Adrenal gland (tissue), 9 donors: ENCODE measurements at regions not wholly inside any gene's neighbourhood (a gene's known extent, or its start where the extent isn't known, plus 50 kb on each side); places are given as distances from the start of the nearest gene placed in this dataset.

Experiments used
- DNase-seq, 7 donors: peaks; one replicate each; pipeline ENCODE4 v3.0.0-alpha.2; 2019 to 2020
- H3K27ac ChIP-seq, 5 donors: fragments of 200-600 bp; sonication (generic) in 4 of 5; 1 replicate in 3 of 5; 2 replicates in 2 of 5; pipeline versions ENCODE4 v1.5.1 to v1.8.0; 2016 to 2020; ENCODE audit warnings: mild to moderate bottlenecking in 1 of 5
- H3K27me3 ChIP-seq: fragments of 200-600 bp; 2 replicates; pipeline ENCODE4 v1.8.0; 2021
- H3K36me3 ChIP-seq, 2 donors: fragments of 200-600 bp; replicated peaks in 1 of 2; 1 replicate in 1 of 2; 2 replicates in 1 of 2; pipeline versions ENCODE4 v1.5.1 to v1.8.0; 2018 to 2022
- H3K4me1 ChIP-seq, 2 donors: fragments of 200-600 bp; replicated peaks in 1 of 2; 1 replicate in 1 of 2; 2 replicates in 1 of 2; pipeline versions ENCODE4 v1.5.1 to v1.8.0; 2018 to 2021
- H3K4me3 ChIP-seq, 4 donors: fragments of 200-600 bp; sonication (generic) in 3 of 4; one replicate each; pipeline ENCODE4 v1.5.1; 2016 to 2018
- H3K9me3 ChIP-seq, 3 donors: fragments of 200-600 bp; sonication (generic) in 1 of 3; replicated peaks in 1 of 3; 1 replicate in 2 of 3; 2 replicates in 1 of 3; pipeline versions ENCODE4 v1.5.1 to v1.8.0; 2016 to 2021
- POLR2A ChIP-seq, 2 donors: fragments of 450-650 bp; IDR thresholded peaks; one replicate each; pipeline ENCODE4 v1.6.1; 2017; ENCODE audit warnings: antibody characterized with exemption in 2 of 2, mild to moderate bottlenecking in 2 of 2, moderate library complexity in 1 of 2
- WGBS, 4 donors: extraction: QIAGEN DNeasy Blood & Tissue Kit in 2 of 4; methylation state at CpG; one replicate each; pipeline versions ENCODE4 v1.1.5 to v1.1.7; 2013 to 2017; 5-methylcytosine and 5-hydroxymethylcytosine counted together
- intact Hi-C, 2 donors: fragments of 100-400 bp; cut with DNase I; formaldehyde crosslinking; loops; one replicate each; pipeline versions ENCODE4 v1.14.1 to v1.15.0; 2022 to 2023
- TF ChIP-seq, protein P1 (sequence below), 6 experiments: fragments of 450-650 bp in 4 of 6; fragments of 200-600 bp in 2 of 6; sonication (generic) in 1 of 6; IDR thresholded peaks; 1 replicate in 5 of 6; 2 replicates in 1 of 6; pipeline versions ENCODE4 v1.5.1 to v1.8.0; 2016 to 2021; ENCODE audit warnings: antibody characterized with exemption in 6 of 6, mild to moderate bottlenecking in 2 of 6, moderate library complexity in 1 of 6
- donor health status: healthy with polysubstance abuse.
- donor health status: Bipolar disorder and iron deficiency.
- donor health status: DM: yes; HTN: yes; CAD: no.
- donor health status: DM: no; HTN: no; CAD: no.
- donor health status: DM: no; HTN: no; CAD: no.

GRCh38 chr2:39524756-39525635, 87.9 kb upstream of the MAP4K3 start:
- TF ChIP-seq, protein P1, sequence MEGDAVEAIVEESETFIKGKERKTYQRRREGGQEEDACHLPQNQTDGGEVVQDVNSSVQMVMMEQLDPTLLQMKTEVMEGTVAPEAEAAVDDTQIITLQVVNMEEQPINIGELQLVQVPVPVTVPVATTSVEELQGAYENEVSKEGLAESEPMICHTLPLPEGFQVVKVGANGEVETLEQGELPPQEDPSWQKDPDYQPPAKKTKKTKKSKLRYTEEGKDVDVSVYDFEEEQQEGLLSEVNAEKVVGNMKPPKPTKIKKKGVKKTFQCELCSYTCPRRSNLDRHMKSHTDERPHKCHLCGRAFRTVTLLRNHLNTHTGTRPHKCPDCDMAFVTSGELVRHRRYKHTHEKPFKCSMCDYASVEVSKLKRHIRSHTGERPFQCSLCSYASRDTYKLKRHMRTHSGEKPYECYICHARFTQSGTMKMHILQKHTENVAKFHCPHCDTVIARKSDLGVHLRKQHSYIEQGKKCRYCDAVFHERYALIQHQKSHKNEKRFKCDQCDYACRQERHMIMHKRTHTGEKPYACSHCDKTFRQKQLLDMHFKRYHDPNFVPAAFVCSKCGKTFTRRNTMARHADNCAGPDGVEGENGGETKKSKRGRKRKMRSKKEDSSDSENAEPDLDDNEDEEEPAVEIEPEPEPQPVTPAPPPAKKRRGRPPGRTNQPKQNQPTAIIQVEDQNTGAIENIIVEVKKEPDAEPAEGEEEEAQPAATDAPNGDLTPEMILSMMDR (IDR thresholded peaks at IDR 0.05) = no peak
- no peak for TF ChIP-seq POLR2A (IDR thresholded peaks at IDR 0.05)
- DNase-seq = no peak
- 74 to 86% (median 78%) methylated on average over 7 of the region's 7 CpGs for WGBS, 4 donors
- Histone ChIP-seq H3K9me3 (no peaks in the 10 kb centered on the region), H3K4me1 (peaks cover 0 to 11% of the 10 kb centered on the region in 2 donors), H3K27ac (no peak overlapping the region), H3K36me3 (no peaks in the 10 kb centered on the region), H3K4me3 (no peak overlapping the region), H3K27me3 (no peaks in the 10 kb centered on the region)
- intact Hi-C loops = no loop called here

GRCh38 chr2:39525636-39526412, 88.7 kb upstream of the MAP4K3 start:
- WGBS, 4 donors = 87 to 92% (median 91%) methylated on average over 7 of the region's 7 CpGs
- Histone ChIP-seq H3K4me1 (peaks cover 2 to 19% of the 10 kb centered on the region in 2 donors), H3K27me3 (no peaks in the 10 kb centered on the region), H3K27ac (no peak overlapping the region), H3K4me3 (no peak overlapping the region), H3K36me3 (no peaks in the 10 kb centered on the region), H3K9me3 (no peaks in the 10 kb centered on the region)
- no peak for DNase-seq
- intact Hi-C loops = no loop called here
- TF ChIP-seq, protein P1 (IDR thresholded peaks at IDR 0.05) = no peak
- no peak for TF ChIP-seq POLR2A (IDR thresholded peaks at IDR 0.05)

- no peak overlapping the region for H3K27ac ChIP-seq
- 86 to 95% (median 91%) methylated on average over 5 of the region's 5 CpGs for WGBS, 4 donors
- TF ChIP-seq POLR2A (IDR thresholded peaks at IDR 0.05) = no peak
- TF ChIP-seq, protein P1 (IDR thresholded peaks at IDR 0.05) = no peak
- intact Hi-C loops = no loop called here
- no peak for DNase-seq
- no peaks in the 10 kb centered on the region for H3K9me3 ChIP-seq
- no peak overlapping the region for H3K4me3 ChIP-seq
- H3K27me3 ChIP-seq = no peaks in the 10 kb centered on the region
- peaks cover 3 to 20% of the 10 kb centered on the region in 2 donors for H3K4me1 ChIP-seq
- H3K36me3 ChIP-seq = no peaks in the 10 kb centered on the region
Observed at GRCh38 chr2:39528701-39529100, 91.6 kb upstream of the MAP4K3 start.

DNA sequence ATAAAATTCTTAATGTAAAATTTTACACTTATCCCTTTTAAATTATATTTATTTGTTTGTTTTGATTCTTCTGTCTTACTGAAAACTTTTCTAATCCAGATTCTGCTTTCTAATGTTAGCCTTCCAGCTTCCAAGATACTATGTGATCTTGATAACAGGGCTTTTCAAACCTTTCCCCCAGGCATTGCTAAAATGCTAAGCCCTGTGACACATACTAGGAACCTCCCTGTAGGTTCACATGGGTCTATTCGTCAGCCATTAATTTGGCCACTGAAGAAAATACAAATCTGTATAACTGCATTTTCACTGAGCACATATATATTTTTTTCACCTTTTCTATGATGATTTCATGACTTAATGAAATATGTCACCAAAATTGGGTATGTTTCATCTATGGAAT, 92.8 kb upstream of the MAP4K3 start:
- Histone ChIP-seq H3K4me3 (no peak overlapping the region), H3K27ac (no peak overlapping the region), H3K36me3 (no peaks in the 10 kb centered on the region), H3K4me1 (peaks cover 3 to 17% of the 10 kb centered on the region in 2 donors), H3K9me3 (no peaks in the 10 kb centered on the region), H3K27me3 (no peaks in the 10 kb centered on the region)
- no peak for DNase-seq
- TF ChIP-seq, protein P1 (IDR thresholded peaks at IDR 0.05) = no peak
- TF ChIP-seq POLR2A (IDR thresholded peaks at IDR 0.05) = no peak
- WGBS, 4 donors = 74 to 96% (median 91%) methylated on average over 1 of the region's 1 CpG
- intact Hi-C loops = loop anchor here in 1 of 2 donors (10.0 kb wide), 1 partner anchor 165 kb away; no protein-coding TSS in a partner anchor
